K562 (cell line): ENCODE measurements at regions not wholly inside any gene's neighbourhood (a gene's known extent, or its start where the extent isn't known, plus 50 kb on each side); places are given as distances from the start of the nearest gene placed in this dataset.

Experiments
- ATAC-seq: fragments of 200-7000 bp; cut with Tn5 transposase; 3 replicates; pipeline ENCODE4 v1.9.1; 2020; ENCODE audit warnings: moderate library complexity
- BruUV-seq: library from RNA; stranded (reverse); fragments of 400-500 nt; replicated peaks from 2 replicates; lab custom pipeline; 2021; lab: Mats Ljungman, UMichigan
- CTCF ChIA-PET: fragments of 300-600 bp; formaldehyde crosslinking; extraction: SDS; loops from one replicate; lab custom pipeline; 2021; ENCODE audit warnings: low intra/inter-chr PET ratio; lab: Yijun Ruan, JAX
- POLR2A ChIA-PET: fragments of 300-600, 350-650 bp; sonication (Branson Sonifier 250); formaldehyde crosslinking; extraction: SDS; loops from one replicate; lab custom pipeline; 2021; ENCODE audit warnings: antibody characterized with exemption, inconsistent platforms; lab: Yijun Ruan, JAX
- DNase-seq, 4 experiments: peaks; one replicate each; pipeline versions ENCODE4 v3.0.0 to v3.0.0-alpha.2; 2011 to 2018; ENCODE audit warnings: low spot score in 3 of 4, mixed read lengths in 3 of 4; ENCODE audit errors: extremely low read depth in 1 of 4
- FAIRE-seq: peaks from 2 replicates; lab custom pipeline; 2011; peaks lifted over from hg19 to GRCh38; lab: Jason Lieb, UNC
- H2AFZ ChIP-seq: 2 replicates; pipeline ENCODE4 v1.6.0; 2011; ENCODE audit warnings: low read depth, low read length, control low read depth, inconsistent platforms
- H3K27ac ChIP-seq: fragments of 200-600 bp; 3 replicates; pipeline ENCODE4 v1.8.0; 2011; ENCODE audit warnings: low read depth, mild to moderate bottlenecking, control low read depth, inconsistent platforms, low read length, moderate library complexity, mixed read lengths; ENCODE audit errors: extremely low read depth
- H3K27me3 ChIP-seq, 2 experiments: fragments of 300-600 bp in 1 of 2; 2 replicates in 1 of 2; 3 replicates in 1 of 2; pipeline versions ENCODE4 v1.6.0 to v1.8.0; 2011; ENCODE audit warnings: inconsistent platforms in 2 of 2, low read length in 2 of 2, mild to moderate bottlenecking in 1 of 2, mixed read lengths in 1 of 2, moderate library complexity in 1 of 2; ENCODE audit not compliant: control insufficient read depth in 2 of 2, insufficient read depth in 2 of 2
- H3K36me3 ChIP-seq: fragments of 300-600 bp; 3 replicates; pipeline ENCODE4 v1.8.0; 2011; ENCODE audit warnings: mild to moderate bottlenecking, low read length, inconsistent platforms; ENCODE audit not compliant: control insufficient read depth, insufficient read depth
- H3K4me1 ChIP-seq, 2 experiments: fragments of 200-600 bp in 1 of 2; replicated peaks in 1 of 2; 2 replicates in 1 of 2; 3 replicates in 1 of 2; pipeline versions ENCODE4 v1.5.1 to v1.8.0; 2011; ENCODE audit warnings: inconsistent platforms in 2 of 2, low read length in 2 of 2, mild to moderate bottlenecking in 1 of 2, mixed read lengths in 1 of 2, moderate library complexity in 1 of 2; ENCODE audit not compliant: control insufficient read depth in 2 of 2, insufficient read depth in 2 of 2
- H3K4me2 ChIP-seq: 2 replicates; pipeline ENCODE4 v1.6.1; 2011; ENCODE audit warnings: low read length, control low read depth, inconsistent platforms, mixed read lengths; ENCODE audit not compliant: insufficient read depth
- H3K4me3 ChIP-seq: fragments of 200-600 bp; sonication (generic), shearing (Covaris generic); 2 replicates; pipeline ENCODE4 v1.5.1; 2016; ENCODE audit warnings: control low read depth, inconsistent platforms
- H3K79me2 ChIP-seq: fragments of 200-600 bp; 3 replicates; pipeline ENCODE4 v1.8.0; 2011; ENCODE audit warnings: low read length, inconsistent platforms; ENCODE audit not compliant: control insufficient read depth, insufficient read depth
- H3K9ac ChIP-seq, 2 experiments: 2 replicates each; pipeline versions ENCODE4 v1.6.0 to v1.6.1; 2011; ENCODE audit warnings: low read depth in 2 of 2, low read length in 2 of 2, control low read depth in 1 of 2, inconsistent platforms in 1 of 2, mild to moderate bottlenecking in 1 of 2, mixed read lengths in 1 of 2; ENCODE audit not compliant: insufficient read depth in 1 of 2
- H3K9me1 ChIP-seq: one replicate; pipeline ENCODE4 v1.6.0; 2011; ENCODE audit warnings: inconsistent platforms, mild to moderate bottlenecking, low read length, moderate library complexity; ENCODE audit not compliant: control insufficient read depth, insufficient read depth
- H3K9me3 ChIP-seq: replicated peaks from 2 replicates; pipeline ENCODE4 v1.5.1; 2011; ENCODE audit warnings: low read depth, low read length, inconsistent platforms; ENCODE audit not compliant: control insufficient read depth, insufficient read depth
- H4K20me1 ChIP-seq: replicated peaks from 2 replicates; pipeline ENCODE4 v1.6.1; 2011; ENCODE audit warnings: low read length, inconsistent platforms, mixed read lengths; ENCODE audit not compliant: control insufficient read depth, insufficient read depth
- EP300 ChIP-seq: IDR thresholded peaks from 2 replicates; pipeline ENCODE4 v1.6.1; 2012; ENCODE audit warnings: low read length, improper control_type of control experiment
- GATAD2B ChIP-seq: fragments of 450-650 bp; IDR thresholded peaks from 2 replicates; pipeline ENCODE4 v1.6.1; 2017; ENCODE audit warnings: mild to moderate bottlenecking, borderline replicate concordance
- KLF16 ChIP-seq: IDR thresholded peaks from 2 replicates; pipeline ENCODE4 v1.6.1; 2016; ENCODE audit warnings: antibody characterized with exemption
- MYNN ChIP-seq, 2 experiments: sonication (generic); formaldehyde crosslinking in 1 of 2; IDR thresholded peaks; 2 replicates each; pipeline versions ENCODE4 v1.5.0 to v1.6.1; 2016 to 2020; ENCODE audit warnings: antibody characterized with exemption in 1 of 2, missing genetic modification reagents in 1 of 2
- NRF1 ChIP-seq, 2 experiments: fragments of 450-650 bp; IDR thresholded peaks in 1 of 2; conservative IDR thresholded peaks in 1 of 2; 2 replicates each; pipeline ENCODE4 v1.6.1; 2014; ENCODE audit warnings: mild to moderate bottlenecking in 2 of 2
- TAF9B ChIP-seq: fragments of 450-650 bp; IDR thresholded peaks from 2 replicates; pipeline ENCODE4 v1.6.1; 2018; ENCODE audit warnings: mild to moderate bottlenecking; ENCODE audit not compliant: partially characterized antibody
- THRAP3 ChIP-seq: fragments of 450-650 bp; IDR thresholded peaks from 2 replicates; pipeline ENCODE4 v1.6.1; 2016; ENCODE audit warnings: mild to moderate bottlenecking, inconsistent platforms, borderline replicate concordance
- TRIM24 ChIP-seq, 2 experiments: fragments of 450-650 bp; IDR thresholded peaks; 2 replicates each; pipeline ENCODE4 v1.6.1; 2016
- TRIM25 ChIP-seq: fragments of 450-650 bp; IDR thresholded peaks from 2 replicates; pipeline ENCODE4 v1.7.0; 2016; ENCODE audit warnings: borderline replicate concordance
- TRIM28 ChIP-seq: fragments of 450-650 bp; IDR thresholded peaks from 2 replicates; pipeline ENCODE4 v1.6.1; 2017
- TSC22D4 ChIP-seq: fragments of 450-650 bp; IDR thresholded peaks from 2 replicates; pipeline ENCODE4 v1.6.1; 2016; ENCODE audit warnings: missing genetic modification characterization, missing biosample characterization, control low read depth
- ZMIZ1 ChIP-seq, 2 experiments: fragments of 150-350 bp in 1 of 2; IDR thresholded peaks; 2 replicates each; pipeline ENCODE4 v1.6.1; 2012 to 2016; ENCODE audit warnings: low read depth in 2 of 2, low read length in 2 of 2, mild to moderate bottlenecking in 1 of 2, moderate library complexity in 1 of 2
- ZNF311 ChIP-seq: fragments of 250-450 bp; sonication (Bioruptor Pico); IDR thresholded peaks from 2 replicates; pipeline ENCODE4 v1.4.0; 2020; ENCODE audit warnings: mild to moderate bottlenecking, moderate library complexity
- ZNF445 ChIP-seq: fragments of 250-450 bp; sonication (Bioruptor Pico); IDR thresholded peaks from 2 replicates; pipeline ENCODE4 v1.4.0; 2020; ENCODE audit warnings: low read depth, mild to moderate bottlenecking, moderate library complexity
- WGBS: fragments of 100-300 bp; shearing (Covaris generic); methylation state at CpG from one replicate; pipeline ENCODE4 v1.1.6; 2016; ENCODE audit warnings: low coverage, mixed read lengths; ENCODE audit not compliant: insufficient coverage; ENCODE audit errors: missing lambda C conversion rate; 5-methylcytosine and 5-hydroxymethylcytosine counted together
- in situ Hi-C: fragments of 300-500 bp; cut with MboI; formaldehyde crosslinking; loops from 4 replicates; pipeline ENCODE4 v1.15.0; 2018; ENCODE audit warnings: inconsistent platforms, mixed read lengths
- intact Hi-C: fragments of 100-400 bp; cut with micrococcal nuclease; formaldehyde crosslinking; loops from 2 replicates; pipeline ENCODE4 v1.14.2; 2022
- TF ChIP-seq, protein P1 (sequence below): fragments of 250-450 bp; sonication (Bioruptor Pico); IDR thresholded peaks from 2 replicates; pipeline ENCODE4 v1.9.0; 2021; ENCODE audit warnings: mild to moderate bottlenecking
- TF ChIP-seq, protein P2 (sequence below): fragments of 450-650 bp; formaldehyde crosslinking; IDR thresholded peaks from 2 replicates; pipeline ENCODE4 v1.4.0; 2020; ENCODE audit warnings: mild to moderate bottlenecking
- TF ChIP-seq, protein P3 (sequence below): sonication (generic); formaldehyde crosslinking; IDR thresholded peaks from 2 replicates; pipeline ENCODE4 v1.8.0; 2022; ENCODE audit warnings: missing genetic modification reagents, mild to moderate bottlenecking, moderate library complexity, borderline replicate concordance

- ChIA-PET POLR2A (no interaction called here), CTCF (no interaction called here)
- no TSS peak for BruUV-seq
- H3K4me1 ChIP-seq, result no peaks in the 10 kb centered on the region
- no peak overlapping the region for H3K9ac ChIP-seq
- WGBS, result 0% methylated on average over 2 of the region's 2 CpGs
- no peaks in the 10 kb centered on the region for H3K27me3 ChIP-seq
- no peak for FAIRE-seq
- H3K79me2 ChIP-seq, result no peaks in the 10 kb centered on the region
- no peak overlapping the region for H3K27ac ChIP-seq
- no peak for ATAC-seq
- no peak overlapping the region for H3K4me2 ChIP-seq
- in situ Hi-C loops (no loop called here), intact Hi-C loops (no loop called here)
- DNase-seq, result no peak
- no peak overlapping the region for H2AFZ ChIP-seq
- no peaks in the 10 kb centered on the region for H4K20me1 ChIP-seq
- no peaks in the 10 kb centered on the region for H3K9me1 ChIP-seq
- no peak overlapping the region for H3K4me3 ChIP-seq
- TF ChIP-seq TRIM24 (IDR thresholded peaks at IDR 0.05) (no peak), ZMIZ1 (IDR thresholded peaks at IDR 0.05; ENCODE audit: low read depth in 2 of 2, low read length in 2 of 2) (no peak), TSC22D4 (tag) (no peak), TAF9B (no peak), ZNF311 (CRISPR knock-in tag) (no peak), TRIM28 (no peak), KLF16 (no peak), NRF1 (conservative IDR thresholded peaks at IDR 0.05 in 1 of 2, IDR thresholded peaks at IDR 0.05 in 1 of 2) (no peak), MYNN (IDR thresholded peaks at IDR 0.05) (no peak), MYNN (CRISPR knock-in tag; IDR thresholded peaks at IDR 0.05) (no peak), EP300 (no peak), ZNF445 (CRISPR knock-in tag) (no peak), THRAP3 (no peak), TRIM25 (no peak), GATAD2B (no peak)
- TF ChIP-seq, protein P1, sequence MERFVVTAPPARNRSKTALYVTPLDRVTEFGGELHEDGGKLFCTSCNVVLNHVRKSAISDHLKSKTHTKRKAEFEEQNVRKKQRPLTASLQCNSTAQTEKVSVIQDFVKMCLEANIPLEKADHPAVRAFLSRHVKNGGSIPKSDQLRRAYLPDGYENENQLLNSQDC, result no peak
- TF ChIP-seq, protein P2, sequence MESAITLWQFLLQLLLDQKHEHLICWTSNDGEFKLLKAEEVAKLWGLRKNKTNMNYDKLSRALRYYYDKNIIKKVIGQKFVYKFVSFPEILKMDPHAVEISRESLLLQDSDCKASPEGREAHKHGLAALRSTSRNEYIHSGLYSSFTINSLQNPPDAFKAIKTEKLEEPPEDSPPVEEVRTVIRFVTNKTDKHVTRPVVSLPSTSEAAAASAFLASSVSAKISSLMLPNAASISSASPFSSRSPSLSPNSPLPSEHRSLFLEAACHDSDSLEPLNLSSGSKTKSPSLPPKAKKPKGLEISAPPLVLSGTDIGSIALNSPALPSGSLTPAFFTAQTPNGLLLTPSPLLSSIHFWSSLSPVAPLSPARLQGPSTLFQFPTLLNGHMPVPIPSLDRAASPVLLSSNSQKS (CRISPR knock-in tag), result no peak
- TF ChIP-seq, protein P3, sequence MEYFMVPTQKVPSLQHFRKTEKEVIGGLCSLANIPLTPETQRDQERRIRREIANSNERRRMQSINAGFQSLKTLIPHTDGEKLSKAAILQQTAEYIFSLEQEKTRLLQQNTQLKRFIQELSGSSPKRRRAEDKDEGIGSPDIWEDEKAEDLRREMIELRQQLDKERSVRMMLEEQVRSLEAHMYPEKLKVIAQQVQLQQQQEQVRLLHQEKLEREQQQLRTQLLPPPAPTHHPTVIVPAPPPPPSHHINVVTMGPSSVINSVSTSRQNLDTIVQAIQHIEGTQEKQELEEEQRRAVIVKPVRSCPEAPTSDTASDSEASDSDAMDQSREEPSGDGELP (CRISPR knock-in tag), result no peak
- H3K36me3 ChIP-seq, result no peaks in the 10 kb centered on the region
- no peaks in the 10 kb centered on the region for H3K9me3 ChIP-seq
Measured at GRCh38 chr12:78430551-78430950, 434.0 kb upstream of the SYT1 start.
